KG1 (cell line): ENCODE measurements at regions not wholly inside any gene's neighbourhood (a gene's known extent, or its start where the extent isn't known, plus 50 kb on each side); places are given as distances from the start of the nearest gene placed in this dataset.
A peak's percentile ranks its signal among the peaks of the same experiment; 100 is the strongest.

Experiments used
- DNase-seq: peaks from one replicate; lab custom pipeline; 2025; lab: John Stamatoyannopoulos, UW

DNA sequence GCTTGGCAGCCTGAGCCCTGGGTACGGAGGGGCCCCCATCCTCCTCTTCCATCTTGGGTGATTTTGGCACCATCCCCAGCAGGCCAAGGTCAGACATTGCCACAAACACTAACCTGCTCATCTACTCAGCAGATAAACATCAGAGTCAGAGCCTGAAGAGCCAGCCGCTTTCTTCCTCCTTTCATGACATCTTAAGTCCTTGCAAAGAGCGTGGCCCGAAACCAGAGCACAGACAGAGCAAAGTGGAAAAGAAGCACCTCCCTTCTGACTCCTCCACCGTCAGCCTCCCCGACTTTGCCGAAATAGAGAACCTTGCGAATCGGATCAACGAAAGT is 60.4 kb upstream of the RPH3AL start:
- no peak for DNase-seq

DNA sequence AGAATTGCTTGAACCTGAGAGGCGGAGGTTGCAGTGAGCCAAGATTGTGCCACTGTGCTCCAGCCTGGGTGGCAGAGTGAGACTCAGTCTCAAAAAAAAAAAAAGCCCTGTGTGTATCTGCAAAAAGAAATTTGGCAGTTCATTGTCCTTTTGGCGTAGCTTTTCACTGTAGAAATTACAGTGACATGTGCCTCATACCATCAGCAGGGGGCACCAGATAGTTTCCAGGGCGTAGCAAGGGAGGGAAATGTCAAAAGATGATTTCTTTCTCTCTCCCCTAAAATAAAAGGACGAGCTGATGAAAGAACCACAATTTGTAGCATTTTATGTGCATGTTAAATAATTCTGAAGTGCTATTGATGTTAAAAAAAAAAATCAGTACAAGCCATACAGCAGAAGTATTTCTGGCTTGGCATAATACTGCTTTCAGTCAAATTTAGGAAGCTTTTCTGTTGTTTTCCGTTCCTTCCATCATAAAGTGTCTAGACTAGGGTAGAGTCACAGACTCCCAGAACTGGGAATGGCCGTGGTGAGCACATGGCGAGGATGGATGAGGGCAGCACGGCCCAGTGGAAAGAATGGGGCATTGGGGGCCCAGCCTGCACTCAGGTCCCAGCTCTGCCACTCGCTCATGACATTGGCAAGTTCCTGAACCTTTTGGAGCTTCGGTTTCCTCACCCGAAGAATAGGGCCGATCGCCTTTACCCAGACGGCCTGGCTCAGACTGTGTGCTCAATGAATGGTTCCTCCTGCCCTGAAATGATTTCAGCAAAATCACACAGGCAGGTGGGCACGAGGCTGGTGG is 59.8 kb upstream of the RPH3AL start:
- peak; percentile 1 for DNase-seq

DNA sequence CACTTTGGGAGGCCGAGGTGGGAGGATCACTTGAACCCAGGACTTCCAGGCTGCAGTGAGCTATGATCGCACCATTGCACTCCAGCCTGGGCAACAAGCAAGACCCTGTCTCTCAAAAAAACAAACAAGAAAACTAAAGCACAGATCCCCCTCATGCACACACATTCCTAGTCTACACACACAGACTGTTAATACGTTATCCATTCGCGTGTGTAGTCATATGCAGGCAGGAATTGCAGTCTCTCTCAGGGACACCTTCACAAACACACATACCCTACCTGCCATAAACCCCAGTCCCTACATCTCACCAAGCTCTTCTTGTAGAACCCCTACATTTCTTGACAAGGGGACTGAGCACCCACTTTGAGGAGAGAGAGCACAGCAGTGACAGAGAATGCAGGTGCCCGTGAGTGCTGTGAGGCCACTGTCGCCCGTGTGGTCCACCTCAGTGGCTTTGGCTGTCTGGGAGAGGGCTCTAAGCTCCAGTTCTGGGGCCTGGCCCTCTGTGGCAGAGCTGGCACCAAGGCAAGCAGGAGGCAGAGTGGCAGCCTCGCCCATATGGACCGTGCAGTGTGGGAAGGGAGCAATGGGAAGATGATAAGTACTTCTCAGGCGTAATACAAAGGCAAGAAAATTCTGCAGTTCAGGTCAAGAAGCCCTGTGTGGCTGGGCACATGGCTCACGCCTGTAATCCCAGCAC is 59.0 kb upstream of the RPH3AL start:
- DNase-seq = no peak

DNA sequence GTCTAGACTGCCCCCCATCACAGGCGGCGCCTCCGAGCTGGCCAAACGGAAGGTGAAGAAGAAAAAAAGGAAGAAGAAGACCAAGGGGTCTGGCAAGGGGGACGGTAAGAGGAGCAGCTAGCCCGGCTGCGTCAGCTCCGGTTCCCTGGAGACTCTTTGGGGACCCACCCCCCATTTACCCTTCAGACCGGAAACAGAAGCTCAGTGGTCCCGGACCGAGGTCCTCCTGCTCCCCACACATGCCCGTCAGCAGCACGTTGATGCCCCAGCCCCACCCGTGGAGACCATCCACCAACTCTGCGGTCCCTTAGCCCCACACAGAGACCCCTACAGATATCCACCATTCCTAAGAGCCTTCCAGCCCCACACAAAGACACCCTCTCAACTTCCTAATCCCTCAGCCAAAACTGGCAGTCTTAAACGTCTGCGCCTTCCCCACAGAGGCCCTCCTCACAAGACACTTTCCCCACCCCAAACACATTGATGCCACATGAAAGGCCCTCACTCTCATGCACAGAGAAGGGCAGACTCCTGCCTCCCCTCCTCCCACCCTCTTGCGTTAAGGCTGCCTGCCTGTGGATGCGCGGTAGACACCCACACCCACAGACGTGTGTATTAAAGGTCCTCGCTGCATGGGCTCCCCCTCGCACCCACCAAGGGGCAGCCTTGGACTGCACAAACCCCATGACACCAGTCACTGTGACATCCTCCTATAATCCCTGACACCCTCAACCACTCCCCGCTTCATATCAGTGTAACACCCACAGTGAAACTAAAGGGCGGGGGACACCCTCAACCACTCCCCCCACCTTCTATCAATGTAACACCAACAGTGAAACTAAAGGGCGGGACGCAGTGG is 58.2 kb upstream of the RPH3AL start:
- DNase-seq = no peak

DNA sequence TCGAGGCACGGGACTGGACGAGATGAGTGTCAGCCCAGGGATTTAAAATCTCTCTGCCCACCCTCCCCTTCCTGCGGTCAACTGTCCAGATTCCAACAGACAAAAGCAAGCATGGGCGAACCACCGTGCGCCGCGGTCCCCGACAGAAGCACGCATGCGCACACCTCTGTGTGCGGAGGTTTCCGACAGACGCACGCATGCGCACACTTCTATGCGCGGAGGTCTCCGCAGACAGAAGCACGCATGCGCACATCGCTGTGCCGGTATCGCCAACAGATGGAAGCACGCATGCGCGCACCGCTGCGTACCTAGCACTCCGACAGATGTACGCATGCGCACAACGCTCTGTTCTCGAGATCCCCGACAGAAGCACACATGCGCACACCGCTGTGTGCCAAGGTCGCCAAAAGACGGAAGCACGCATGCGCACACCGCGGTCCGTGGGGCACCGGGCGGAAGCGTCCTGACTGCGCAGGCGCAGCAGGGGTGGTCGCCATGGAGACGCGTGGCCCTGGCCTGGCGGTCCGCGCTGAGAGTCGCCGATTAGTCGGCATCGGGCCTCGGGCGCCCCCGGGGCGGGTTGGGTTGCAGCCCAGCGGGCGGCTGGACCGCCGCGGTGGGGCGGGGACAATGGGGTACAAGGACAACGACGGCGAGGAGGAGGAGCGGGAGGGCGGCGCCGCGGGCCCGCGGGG is 57.4 kb upstream of the RPH3AL start:
- no peak for DNase-seq

- DNase-seq = no peak
These were observed 56.8 kb upstream of the RPH3AL start for GRCh38 chr17:409308-409847.

- no peak for DNase-seq
These were observed 52.1 kb upstream of the RPH3AL start for GRCh38 chr17:404703-405102.
